ENCODE measurements at regions not wholly inside any gene's neighbourhood (a gene's known extent, or its start where the extent isn't known, plus 50 kb on each side); places are given as distances from the start of the nearest gene placed in this dataset.

DNA sequence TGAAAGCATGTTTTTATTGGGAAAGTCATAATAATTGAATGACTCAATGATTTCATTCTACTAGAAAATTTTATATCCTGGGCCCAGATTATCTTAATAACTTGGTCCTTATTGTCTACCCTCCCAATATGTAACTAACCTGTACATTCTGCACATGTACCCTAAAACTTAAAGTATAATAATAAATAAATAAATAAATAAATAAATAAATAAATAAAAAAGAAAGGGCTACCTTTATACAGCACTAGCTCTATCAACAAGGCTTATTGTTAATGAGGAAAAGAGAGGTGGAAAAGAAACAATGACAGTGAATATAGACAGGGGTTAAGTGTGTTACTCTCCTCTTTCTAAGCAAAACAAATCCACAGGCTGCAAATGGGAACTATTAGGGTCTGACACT is 83.6 kb downstream of the GRIN2B start:
- no peak for DNase-seq (ENCODE audit: low read depth)
- no peak overlapping the region for H3K4me3 ChIP-seq (ENCODE audit: low read length)
- TF ChIP-seq, protein P1, sequence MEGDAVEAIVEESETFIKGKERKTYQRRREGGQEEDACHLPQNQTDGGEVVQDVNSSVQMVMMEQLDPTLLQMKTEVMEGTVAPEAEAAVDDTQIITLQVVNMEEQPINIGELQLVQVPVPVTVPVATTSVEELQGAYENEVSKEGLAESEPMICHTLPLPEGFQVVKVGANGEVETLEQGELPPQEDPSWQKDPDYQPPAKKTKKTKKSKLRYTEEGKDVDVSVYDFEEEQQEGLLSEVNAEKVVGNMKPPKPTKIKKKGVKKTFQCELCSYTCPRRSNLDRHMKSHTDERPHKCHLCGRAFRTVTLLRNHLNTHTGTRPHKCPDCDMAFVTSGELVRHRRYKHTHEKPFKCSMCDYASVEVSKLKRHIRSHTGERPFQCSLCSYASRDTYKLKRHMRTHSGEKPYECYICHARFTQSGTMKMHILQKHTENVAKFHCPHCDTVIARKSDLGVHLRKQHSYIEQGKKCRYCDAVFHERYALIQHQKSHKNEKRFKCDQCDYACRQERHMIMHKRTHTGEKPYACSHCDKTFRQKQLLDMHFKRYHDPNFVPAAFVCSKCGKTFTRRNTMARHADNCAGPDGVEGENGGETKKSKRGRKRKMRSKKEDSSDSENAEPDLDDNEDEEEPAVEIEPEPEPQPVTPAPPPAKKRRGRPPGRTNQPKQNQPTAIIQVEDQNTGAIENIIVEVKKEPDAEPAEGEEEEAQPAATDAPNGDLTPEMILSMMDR (conservative IDR thresholded peaks at IDR 0.05; ENCODE audit: low read depth, low read length), result no peak

DNA sequence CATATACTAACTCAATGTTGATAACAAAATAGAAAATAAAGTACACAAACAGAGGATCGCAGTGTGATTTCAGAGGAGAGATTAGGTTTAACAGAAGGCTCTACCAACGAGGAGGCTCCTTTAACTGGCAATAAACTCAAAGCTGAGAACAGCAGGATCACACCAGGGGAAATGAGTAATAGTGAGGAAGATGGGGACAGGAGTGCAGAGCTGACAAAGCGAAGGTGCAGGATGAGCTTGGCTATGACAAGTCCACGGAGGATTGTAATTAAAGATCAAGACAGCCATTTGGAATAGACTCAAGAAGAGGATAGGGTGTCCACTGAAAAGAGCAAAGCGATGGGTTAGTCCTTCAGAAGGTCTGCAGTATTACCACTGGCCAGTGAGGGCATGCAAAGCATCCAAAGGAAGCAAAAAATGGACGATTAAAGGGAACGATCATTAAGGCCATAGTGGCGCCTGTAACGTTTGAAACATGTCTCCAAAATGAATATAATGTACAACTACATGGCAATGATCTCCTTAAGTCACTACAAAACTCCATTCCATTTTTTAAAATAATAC is 85.3 kb downstream of the GRIN2B start:
- DNase-seq (ENCODE audit: low read depth), result no peak
- TF ChIP-seq, protein P1 (conservative IDR thresholded peaks at IDR 0.05; ENCODE audit: low read depth, low read length), result no peak
- H3K4me3 ChIP-seq (ENCODE audit: low read length), result no peak overlapping the region

DNA sequence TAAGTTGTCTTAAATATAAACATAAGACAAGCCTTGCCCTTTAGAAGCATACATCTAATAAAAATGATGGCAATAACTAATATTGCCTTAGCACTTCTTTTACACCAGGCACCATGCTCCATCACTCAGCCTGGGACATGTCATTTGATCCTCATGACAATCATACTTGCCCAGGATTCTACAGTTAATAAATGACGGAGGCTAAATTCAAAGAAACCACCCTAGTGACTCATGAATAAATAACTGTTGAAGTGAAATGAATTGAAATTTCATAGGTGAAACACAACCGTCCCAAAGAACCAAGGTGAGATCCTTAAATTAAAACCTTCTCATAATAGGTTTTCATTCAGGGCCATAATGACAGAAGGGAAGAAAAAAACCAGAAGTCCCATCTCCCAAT is 89.5 kb downstream of the GRIN2B start:
- TF ChIP-seq, protein P1 (conservative IDR thresholded peaks at IDR 0.05; ENCODE audit: low read depth, low read length), result no peak
- no peak overlapping the region for H3K4me3 ChIP-seq (ENCODE audit: low read length)

DNA sequence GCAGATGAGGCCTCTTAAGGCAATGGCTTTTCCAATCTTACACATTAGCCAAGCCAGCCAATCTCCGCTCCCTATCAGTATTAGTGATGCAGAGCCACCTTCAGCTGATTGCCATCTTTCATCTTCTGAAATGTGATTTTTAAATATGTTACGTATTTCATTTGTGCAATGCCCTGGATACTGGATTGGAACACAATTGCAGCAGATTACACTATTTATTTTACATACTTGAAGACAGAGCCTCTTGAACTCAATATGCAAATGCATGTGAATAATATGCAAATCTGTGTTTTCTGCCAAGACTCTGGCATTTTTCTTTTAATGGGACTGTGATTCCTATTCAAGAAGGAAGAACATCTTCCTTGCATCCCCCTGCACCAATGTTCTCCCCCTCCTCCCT is 90.5 kb downstream of the GRIN2B start:
- no peak for DNase-seq (ENCODE audit: low read depth)
- TF ChIP-seq, protein P1 (conservative IDR thresholded peaks at IDR 0.05; ENCODE audit: low read depth, low read length), result no peak
- no peak overlapping the region for H3K4me3 ChIP-seq (ENCODE audit: low read length)

More for the DNA sequence above, 89.5 kb downstream of the GRIN2B start:
- no peak for DNase-seq (ENCODE audit: low read depth)

DNA sequence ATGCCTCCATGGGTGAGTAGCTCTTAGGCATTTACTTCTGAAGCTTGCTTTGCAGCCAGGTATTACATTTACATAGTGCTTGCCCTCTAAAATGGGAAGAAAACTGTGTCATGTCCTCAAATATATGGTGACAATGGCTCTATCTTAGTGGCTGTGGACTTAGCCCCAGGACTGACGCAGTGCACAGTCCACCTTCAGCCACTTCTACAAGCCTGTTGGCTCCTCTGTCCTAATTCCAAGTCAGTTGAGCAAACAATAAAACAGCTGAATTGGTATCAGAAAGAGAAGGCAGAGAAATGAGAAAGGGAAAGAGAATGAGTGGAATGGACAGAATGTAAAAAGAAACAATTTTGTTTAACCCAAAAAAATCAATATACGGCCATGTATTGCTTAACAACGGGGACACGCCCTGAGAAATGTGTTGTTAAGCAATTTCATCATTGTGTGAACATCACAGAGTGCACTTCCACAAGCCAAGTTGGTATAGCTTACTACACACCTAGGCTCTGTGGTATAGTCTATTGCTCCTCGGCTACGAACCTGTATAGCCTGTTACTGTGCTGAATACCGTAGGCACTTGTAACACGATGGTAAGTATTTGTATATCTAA is 93.5 kb downstream of the GRIN2B start:
- no peak overlapping the region for H3K4me3 ChIP-seq (ENCODE audit: low read length)
- TF ChIP-seq, protein P1 (conservative IDR thresholded peaks at IDR 0.05; ENCODE audit: low read depth, low read length), result no peak
- no peak for DNase-seq (ENCODE audit: low read depth)

DNA sequence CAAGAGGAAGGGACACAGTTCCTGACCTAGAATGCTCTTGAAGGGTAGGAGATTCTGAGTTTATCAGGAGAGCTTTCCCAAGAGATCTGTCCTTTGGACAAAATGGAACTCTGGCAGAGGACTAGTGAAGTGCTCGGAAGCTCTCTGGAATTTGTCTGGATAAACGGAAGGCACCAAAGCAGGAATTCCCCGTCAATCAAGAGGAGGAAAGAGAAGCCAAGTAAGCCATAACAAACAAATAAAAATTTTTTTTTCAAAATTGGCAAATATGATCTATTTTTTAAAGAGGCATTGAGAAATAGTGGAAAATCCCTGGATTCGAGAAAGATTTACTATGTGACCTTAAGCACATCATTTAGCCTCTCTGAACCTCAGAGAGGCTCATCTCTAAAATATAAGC is 99.2 kb downstream of the GRIN2B start:
- DNase-seq (ENCODE audit: low read depth), result no peak
- TF ChIP-seq, protein P1 (conservative IDR thresholded peaks at IDR 0.05; ENCODE audit: low read depth, low read length), result no peak
- H3K4me3 ChIP-seq (ENCODE audit: low read length), result no peak overlapping the region

DNA sequence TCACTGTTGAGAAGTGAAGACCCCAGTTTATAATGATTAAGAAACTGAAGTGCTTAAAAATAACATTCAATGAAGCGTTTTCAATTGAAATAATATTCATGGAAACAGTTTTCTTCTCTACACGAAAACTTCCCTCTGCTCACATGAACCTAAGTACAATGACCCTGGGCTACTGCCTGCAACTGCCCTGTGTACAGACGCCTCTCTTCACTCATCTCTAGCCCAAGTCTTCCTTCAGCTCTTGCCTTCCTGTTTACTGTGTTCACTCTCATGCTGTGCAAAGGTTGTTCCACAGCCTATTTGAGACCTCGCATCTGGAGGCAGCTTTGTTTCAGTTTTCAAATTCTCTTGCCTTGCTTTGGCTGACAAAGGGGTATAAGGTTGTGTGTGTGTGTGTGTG is 100.8 kb downstream of the GRIN2B start:
- TF ChIP-seq, protein P1 (conservative IDR thresholded peaks at IDR 0.05; ENCODE audit: low read depth, low read length), result no peak
- DNase-seq (ENCODE audit: low read depth), result no peak
- no peak overlapping the region for H3K4me3 ChIP-seq (ENCODE audit: low read length)
